HG02571 (cell line): ENCODE measurements at regions not wholly inside any gene's neighbourhood (a gene's known extent, or its start where the extent isn't known, plus 50 kb on each side); places are given as distances from the start of the nearest gene placed in this dataset.
"Not testable (repeated sequence)": the region's sequence is repeated elsewhere in the genome, so short reads cannot be mapped to it uniquely, and the experiment has no call there.

Experiments
- ATAC-seq: cut with Tn5 transposase; IDR thresholded peaks from one replicate; pipeline ENCODE4 v1.9.1; 2021; ENCODE audit warnings: mild to moderate bottlenecking, moderate library complexity; ENCODE audit not compliant: unreplicated experiment

- ATAC-seq, result no peak
These were observed 76.1 kb upstream of the PDSS1 start for GRCh38 chr10:26621243-26621888.

DNA sequence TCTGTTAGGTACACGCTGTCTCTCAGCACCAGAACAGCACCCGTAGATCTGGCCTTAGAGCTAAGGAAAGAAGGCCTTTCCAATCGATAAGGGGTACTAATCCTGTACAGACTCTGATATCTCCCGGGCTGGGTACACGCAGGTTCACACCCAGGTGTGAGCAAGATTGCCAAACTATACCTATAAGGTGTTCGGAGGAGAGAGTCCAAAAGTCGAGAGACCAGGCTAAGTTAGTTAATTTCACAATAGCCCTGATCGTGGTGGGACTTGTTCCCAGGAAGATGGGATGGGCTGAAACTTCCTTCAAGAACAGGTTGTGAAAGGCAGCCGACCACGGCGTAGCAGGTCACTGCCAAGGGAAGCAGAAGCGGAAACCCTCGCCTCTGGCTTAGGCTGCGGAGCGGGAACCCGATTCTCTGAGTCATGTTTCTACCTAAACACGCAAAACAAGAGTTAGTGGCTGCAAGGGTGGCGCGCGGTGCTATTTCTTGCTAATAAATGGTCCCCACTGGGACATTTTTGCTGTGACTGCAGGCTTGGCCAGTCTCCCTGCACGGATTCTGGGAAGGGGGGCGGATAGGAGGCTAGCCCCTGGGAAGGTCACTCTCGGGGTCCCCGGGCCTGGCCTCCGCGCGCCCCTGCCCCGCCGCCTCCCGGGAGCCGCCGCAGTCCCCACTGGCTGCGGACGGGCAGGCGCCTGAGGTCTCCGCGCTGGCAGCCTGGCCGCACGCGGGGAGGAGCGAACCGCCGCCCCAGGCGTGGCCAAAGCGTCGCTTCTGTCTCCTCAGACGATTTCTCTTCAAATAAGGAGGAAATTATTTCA lies 75.4 kb upstream of the PDSS1 start:
- peak; percentile 69 for ATAC-seq

- ATAC-seq, result no peak
These were observed 74.6 kb upstream of the PDSS1 start for GRCh38 chr10:26622891-26623290.

- no peak for ATAC-seq
These were observed 73.5 kb upstream of the PDSS1 start for GRCh38 chr10:26624006-26624405.

- ATAC-seq, result no peak
These were observed 71.4 kb upstream of the PDSS1 start for GRCh38 chr10:26626066-26626465.

GRCh38 chr10:26627324-26627723 lies 70.2 kb upstream of the PDSS1 start:
- no peak for ATAC-seq

GRCh38 chr10:26628395-26628794 lies 69.1 kb upstream of the PDSS1 start:
- no peak for ATAC-seq

- not testable (repeated sequence) for ATAC-seq
These were observed 65.3 kb upstream of the PDSS1 start for GRCh38 chr10:26632171-26632570.

DNA sequence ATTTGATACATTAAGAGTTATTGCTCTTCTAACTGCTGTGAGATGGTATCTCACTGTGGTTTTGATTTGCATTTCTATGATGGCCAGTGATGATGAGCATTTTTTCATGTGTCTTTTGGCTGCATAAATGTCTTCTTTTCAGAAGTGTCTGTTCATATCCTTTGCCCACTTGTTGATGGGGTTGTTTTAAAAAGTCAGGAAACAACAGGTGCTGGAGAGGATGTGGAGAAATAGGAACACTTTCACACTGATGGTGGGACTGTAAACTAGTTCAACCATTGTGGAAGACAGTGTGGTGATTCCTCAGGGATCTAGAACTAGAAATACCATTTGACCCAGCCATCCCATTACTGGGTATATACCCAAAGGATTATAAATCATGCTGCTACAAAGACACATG lies 63.4 kb upstream of the PDSS1 start:
- ATAC-seq, result not testable (repeated sequence)

- ATAC-seq, result no peak
These were observed 59.8 kb upstream of the PDSS1 start for GRCh38 chr10:26637521-26638275.

GRCh38 chr10:26640391-26640790 lies 57.1 kb upstream of the PDSS1 start:
- ATAC-seq, result no peak

GRCh38 chr10:26642896-26643653 lies 54.4 kb upstream of the PDSS1 start:
- no peak for ATAC-seq

DNA sequence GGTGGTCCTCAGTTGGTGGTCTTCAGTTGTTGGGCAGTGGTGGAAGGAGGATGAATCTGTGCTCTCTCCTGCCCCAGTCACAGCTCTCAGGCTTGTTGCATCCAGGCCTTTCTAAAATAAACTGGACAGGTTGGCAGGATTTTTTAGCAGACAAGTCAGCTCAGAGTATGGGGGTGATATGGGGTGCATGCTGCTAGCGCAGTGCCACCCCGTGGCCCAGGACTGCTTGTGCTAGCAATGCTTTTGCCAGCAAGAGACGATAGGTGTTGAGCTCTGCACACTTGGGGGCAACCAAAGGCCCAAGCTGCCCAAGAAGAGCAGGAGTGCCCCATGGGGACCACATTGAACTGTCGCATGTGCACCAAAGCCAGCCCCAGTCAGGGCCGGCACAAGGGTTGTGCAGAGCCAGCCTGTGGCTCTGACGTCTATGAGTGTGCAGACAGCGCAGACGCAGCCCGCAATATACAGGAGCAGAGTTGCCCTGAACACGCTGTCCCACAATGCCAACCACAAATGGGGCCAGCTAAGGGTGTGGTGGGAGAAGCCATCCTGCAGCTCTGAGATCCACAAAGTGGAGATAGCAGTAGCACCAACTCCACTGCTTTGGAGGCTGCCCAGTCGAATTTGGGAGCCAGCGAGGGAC lies 49.8 kb upstream of the PDSS1 start:
- no peak for ATAC-seq
